Pancreas (tissue), 10 donors: ENCODE measurements at regions not wholly inside any gene's neighbourhood (a gene's known extent, or its start where the extent isn't known, plus 50 kb on each side); places are given as distances from the start of the nearest gene placed in this dataset.
"Not testable (repeated sequence)": the region's sequence is repeated elsewhere in the genome, so short reads cannot be mapped to it uniquely, and the experiment has no call there.

ENCODE experiments used
- ATAC-seq, 4 donors: fragments of 200-7000 bp; cut with Tn5 transposase; one replicate each; pipeline versions ENCODE4 v1.8.0 to v1.9.1; 2020; ENCODE audit warnings: mild to moderate bottlenecking in 4 of 4, moderate library complexity in 4 of 4
- DNase-seq, 6 donors: peaks; one replicate each; pipeline ENCODE4 v3.0.0-alpha.2; 2020
- FAIRE-seq: peaks from 2 replicates; lab custom pipeline; 2012; peaks lifted over from hg19 to GRCh38; lab: Jason Lieb, UNC
- H3K27ac ChIP-seq, 4 donors: fragments of 200-600 bp; sonication (generic); 1 replicate in 3 of 4; 2 replicates in 1 of 4; pipeline versions ENCODE4 v1.5.0 to v1.8.0; 2020
- H3K27me3 ChIP-seq, 4 donors: fragments of 200-600 bp; one replicate each; pipeline ENCODE4 v1.8.0; 2021
- H3K36me3 ChIP-seq, 3 donors: fragments of 200-600 bp; sonication (generic) in 1 of 3; one replicate each; pipeline versions ENCODE4 v1.5.0 to v1.8.0; 2020 to 2021
- H3K4me1 ChIP-seq, 3 donors: fragments of 200-600 bp; one replicate each; pipeline ENCODE4 v1.8.0; 2021
- H3K4me3 ChIP-seq, 4 donors: fragments of 200-600 bp; sonication (generic) in 2 of 4; one replicate each; pipeline versions ENCODE4 v1.5.0 to v1.8.0; 2020 to 2021
- H3K9me3 ChIP-seq, 4 donors: fragments of 200-600 bp; one replicate each; pipeline ENCODE4 v1.8.0; 2021
- CTCF ChIP-seq, 4 donors: fragments of 200-600 bp; sonication (generic) in 3 of 4; IDR thresholded peaks; one replicate each; pipeline versions ENCODE4 v1.5.0 to v1.8.0; 2021; ENCODE audit warnings: antibody characterized with exemption in 4 of 4
- WGBS, 2 donors: extraction: QIAGEN DNeasy Blood & Tissue Kit; methylation state at CpG; one replicate each; pipeline ENCODE4 v1.1.7; 2013; 5-methylcytosine and 5-hydroxymethylcytosine counted together
- intact Hi-C, 3 donors: fragments of 100-400 bp; cut with DNase I; formaldehyde crosslinking; loops; one replicate each; pipeline versions ENCODE4 v1.11.1 to v1.14.2; 2022
- donor health status: healthy with polysubstance abuse.
- donor health status: DM: no; HTN: no; CAD: no; lungs with moderate emphysema.
- donor health status: DM: no; HTN: no; CAD: no.
- donor health status: control.
- donor health status: control.
- donor health status: Bipolar disorder and iron deficiency.
- donor health status: DM: yes; HTN: yes; CAD: no.
- donor health status: DM: no; HTN: no; CAD: no.
- donor health status: DM: no; HTN: no; CAD: no.
- donor health status: DM: yes; HTN: yes; CAD: no.

DNA sequence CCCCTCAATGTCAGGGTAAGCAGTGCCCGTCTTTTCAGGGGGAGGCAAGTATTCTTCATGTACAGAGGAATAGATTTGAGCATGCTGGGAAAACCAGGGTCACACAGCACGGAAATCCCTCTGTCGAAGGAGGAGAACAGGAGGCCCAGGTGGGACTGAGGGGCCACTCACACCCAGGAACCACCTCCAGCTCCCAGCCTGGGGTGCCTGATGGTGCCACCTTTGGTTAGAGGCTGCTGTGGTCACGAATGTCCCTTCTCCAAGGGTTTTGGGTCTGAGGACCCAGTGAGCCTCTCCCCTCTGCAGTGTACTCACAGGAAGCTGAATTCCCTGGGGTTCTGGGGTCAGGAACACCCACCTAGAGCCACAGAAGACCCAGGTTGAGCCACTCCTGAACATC is 197.3 kb downstream of the ANKRD30B start:
- no peaks in the 10 kb centered on the region for H3K9me3 ChIP-seq
- no peak overlapping the region for H3K27ac ChIP-seq
- no peaks in the 10 kb centered on the region for H3K36me3 ChIP-seq
- intact Hi-C loops, result no loop called here
- DNase-seq (no peak), ATAC-seq (no peak), FAIRE-seq (no peak)
- no peak overlapping the region for H3K4me3 ChIP-seq
- 44 to 73% methylated on average over 4 of the region's 4 CpGs for WGBS, 2 donors
- no peaks in the 10 kb centered on the region for H3K4me1 ChIP-seq
- no peak for TF ChIP-seq CTCF (IDR thresholded peaks at IDR 0.05)
- no peaks in the 10 kb centered on the region for H3K27me3 ChIP-seq

DNA sequence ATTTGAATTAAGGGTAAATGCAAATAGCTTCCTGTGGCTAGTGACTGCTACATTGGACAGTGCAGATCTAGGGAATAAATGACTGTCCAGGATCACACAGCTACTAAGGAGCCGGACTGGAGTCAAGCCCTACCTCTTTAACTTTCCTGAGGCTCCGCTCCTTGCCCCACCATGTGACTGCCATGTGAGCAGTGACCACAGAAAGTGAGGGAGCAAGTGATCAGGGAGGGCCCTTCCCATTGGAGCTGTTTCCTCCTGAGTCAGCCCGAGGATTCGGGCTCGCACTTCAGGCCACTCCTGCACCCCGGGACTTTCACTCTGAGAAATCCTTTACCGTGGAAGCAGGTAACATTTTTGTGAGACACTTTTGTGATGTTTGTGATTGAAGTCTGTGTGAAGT is 198.0 kb downstream of the ANKRD30B start:
- WGBS, 2 donors, result 62 to 78% methylated on average over 7 of the region's 7 CpGs
- ATAC-seq (no peak), FAIRE-seq (no peak), DNase-seq (no peak)
- Histone ChIP-seq H3K27ac (no peak overlapping the region), H3K9me3 (no peaks in the 10 kb centered on the region), H3K36me3 (no peaks in the 10 kb centered on the region), H3K4me3 (no peak overlapping the region), H3K27me3 (no peaks in the 10 kb centered on the region), H3K4me1 (no peaks in the 10 kb centered on the region)
- intact Hi-C loops, result no loop called here
- TF ChIP-seq CTCF (IDR thresholded peaks at IDR 0.05), result no peak

GRCh38 chr18:14946741-14947470 is 198.9 kb downstream of the ANKRD30B start:
- DNase-seq, FAIRE-seq, H3K36me3 ChIP-seq, H3K4me3 ChIP-seq, H3K4me1 ChIP-seq, H3K9me3 ChIP-seq, H3K27me3 ChIP-seq, ATAC-seq, intact Hi-C loops, H3K27ac ChIP-seq: not testable (repeated sequence)
- WGBS, 2 donors, result 37 to 45% methylated on average over 7 of the region's 7 CpGs

DNA sequence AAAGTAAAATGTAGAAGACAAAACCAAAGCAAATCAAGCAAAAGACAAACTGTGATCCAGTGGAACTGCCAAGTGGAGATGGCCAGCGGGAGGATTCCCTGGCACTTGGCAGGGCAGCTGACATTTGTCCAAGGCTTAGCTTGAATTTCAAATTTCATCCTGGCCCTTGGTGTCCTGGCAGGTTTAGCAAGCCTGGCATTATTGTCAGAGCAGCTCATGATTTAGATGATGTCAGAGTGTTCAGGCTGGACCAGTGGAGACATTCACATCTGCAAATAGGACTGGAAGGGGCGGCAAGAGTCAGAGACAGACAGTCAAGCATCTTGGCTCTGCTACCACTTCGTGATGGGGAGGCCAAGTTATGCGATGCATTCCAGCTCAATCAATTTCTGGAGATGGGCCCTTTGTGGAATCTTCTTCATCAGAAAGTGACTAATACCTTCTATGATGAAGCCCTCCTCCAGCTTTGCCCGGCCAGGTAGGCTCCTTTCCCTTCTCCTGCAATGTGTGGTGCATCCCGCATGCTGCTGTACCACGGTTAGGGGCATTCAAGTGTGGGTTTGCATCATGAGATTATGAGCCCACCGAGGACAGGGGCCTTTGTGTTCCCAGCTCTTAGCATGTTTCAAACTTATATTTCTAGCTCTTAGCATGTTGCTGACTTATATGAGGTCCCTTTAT is 199.7 kb downstream of the ANKRD30B start:
- Histone ChIP-seq H3K27me3 (no peaks in the 10 kb centered on the region), H3K36me3 (no peaks in the 10 kb centered on the region), H3K4me1 (no peaks in the 10 kb centered on the region), H3K27ac (no peak overlapping the region), H3K9me3 (no peaks in the 10 kb centered on the region), H3K4me3 (no peak overlapping the region)
- WGBS, 2 donors, result 60 to 72% methylated on average over 8 of the region's 8 CpGs
- intact Hi-C loops, result no loop called here
- no peak for ATAC-seq
- TF ChIP-seq CTCF (IDR thresholded peaks at IDR 0.05), result no peak
- DNase-seq, result no peak
- FAIRE-seq, result no peak

GRCh38 chr18:14948163-14948540 is 200.2 kb downstream of the ANKRD30B start:
- ATAC-seq (no peak), DNase-seq (no peak), FAIRE-seq (no peak)
- 26 to 28% methylated on average over 3 of the region's 3 CpGs for WGBS, 2 donors
- intact Hi-C loops, result no loop called here
- H3K27me3 ChIP-seq, result no peaks in the 10 kb centered on the region
- H3K4me1 ChIP-seq, result no peaks in the 10 kb centered on the region
- H3K27ac ChIP-seq, result no peak overlapping the region
- H3K4me3 ChIP-seq, result no peak overlapping the region
- no peaks in the 10 kb centered on the region for H3K9me3 ChIP-seq
- TF ChIP-seq CTCF (IDR thresholded peaks at IDR 0.05), result no peak
- no peaks in the 10 kb centered on the region for H3K36me3 ChIP-seq
